HG03095 (cell line): ENCODE measurements at regions not wholly inside any gene's neighbourhood (a gene's known extent, or its start where the extent isn't known, plus 50 kb on each side); places are given as distances from the start of the nearest gene placed in this dataset.
"Not testable (repeated sequence)": the region's sequence is repeated elsewhere in the genome, so short reads cannot be mapped to it uniquely, and the experiment has no call there.

Experiments
- ATAC-seq: cut with Tn5 transposase; IDR thresholded peaks from one replicate; pipeline ENCODE4 v1.9.1; 2021; ENCODE audit warnings: moderate library complexity; ENCODE audit not compliant: unreplicated experiment

DNA sequence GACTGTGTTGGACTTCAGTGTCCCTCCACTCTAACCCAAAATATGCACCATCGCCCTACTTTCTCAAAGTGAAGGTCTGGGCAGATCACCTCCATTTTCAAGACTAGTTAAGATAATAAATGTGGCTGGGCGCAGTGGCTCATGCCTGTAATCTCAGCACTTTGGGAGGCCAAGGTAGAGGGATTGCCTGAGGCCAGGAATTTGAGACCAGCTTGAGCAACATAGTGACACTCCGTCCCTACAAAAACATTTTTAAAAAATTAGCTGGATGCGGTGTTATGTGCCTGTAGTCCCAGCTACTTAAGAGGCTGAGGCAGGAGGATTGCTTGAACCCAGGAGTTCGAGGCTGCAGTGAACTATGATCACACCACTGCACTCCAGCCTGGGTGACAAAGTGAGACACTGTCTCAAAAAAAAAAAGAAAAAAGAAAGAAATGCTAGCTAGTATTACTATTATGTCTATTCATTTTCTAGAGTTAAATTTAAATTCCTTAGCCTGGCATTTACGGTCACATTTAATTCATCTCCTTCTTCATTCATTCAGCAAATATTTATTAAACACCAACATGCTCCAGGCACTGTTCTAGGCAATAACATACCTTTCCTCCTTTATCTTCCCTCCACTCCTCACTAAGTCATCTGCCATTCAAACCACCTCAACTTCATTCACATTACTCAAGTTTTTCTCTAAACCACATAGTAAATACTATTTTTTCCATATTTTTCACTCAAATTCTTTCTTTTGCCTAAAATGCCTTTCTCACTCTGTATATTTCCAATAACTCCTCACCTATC lies 96.1 kb upstream of the XYLT1 start:
- no peak for ATAC-seq

DNA sequence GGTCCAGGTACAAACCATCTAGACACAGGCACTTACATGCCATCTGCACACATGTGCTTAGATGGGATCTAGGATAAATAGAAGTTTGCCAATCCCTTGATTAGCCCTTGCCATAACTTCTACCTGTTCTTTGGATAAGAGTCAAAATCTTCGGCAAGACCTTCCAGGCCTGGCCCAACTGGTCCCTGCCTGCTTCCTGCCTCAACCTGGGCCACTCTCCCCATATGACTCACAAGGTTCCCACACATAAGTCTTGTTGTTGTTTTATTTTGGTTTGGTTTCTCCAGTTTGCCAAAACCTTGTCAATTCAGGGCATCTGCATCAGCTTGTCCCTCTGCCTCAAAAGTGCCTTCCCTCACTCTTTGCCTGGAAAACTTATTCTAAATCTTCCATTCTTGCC lies 95.3 kb upstream of the XYLT1 start:
- ATAC-seq = no peak

- no peak for ATAC-seq
These were observed 94.8 kb upstream of the XYLT1 start for GRCh38 chr16:17565605-17566004.

GRCh38 chr16:17564856-17565255 lies 94.1 kb upstream of the XYLT1 start:
- no peak for ATAC-seq

- ATAC-seq = no peak
These were observed 92.7 kb upstream of the XYLT1 start for GRCh38 chr16:17563323-17564091.

GRCh38 chr16:17561056-17561455 lies 90.3 kb upstream of the XYLT1 start:
- no peak for ATAC-seq

DNA sequence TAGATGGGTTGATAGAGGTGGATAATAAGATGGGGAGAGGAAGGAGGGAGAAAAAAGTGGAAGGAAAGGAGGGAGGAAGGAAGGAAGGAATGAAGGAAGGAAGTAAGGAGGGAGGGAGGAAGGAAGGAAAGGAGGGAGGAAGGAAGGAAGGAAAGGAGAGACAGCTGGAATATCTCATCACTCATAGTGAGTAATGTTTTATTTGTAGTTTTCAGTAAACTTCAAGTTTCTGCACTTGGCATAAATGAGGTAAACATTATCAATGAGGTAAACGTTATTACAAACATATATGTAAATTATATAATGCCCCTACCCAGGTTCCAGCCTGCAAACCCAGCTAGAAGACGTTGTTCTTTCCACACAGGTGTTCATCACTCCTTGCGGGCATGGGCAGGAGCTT lies 89.8 kb upstream of the XYLT1 start:
- no peak for ATAC-seq

GRCh38 chr16:17559394-17559793 lies 88.6 kb upstream of the XYLT1 start:
- ATAC-seq = no peak

DNA sequence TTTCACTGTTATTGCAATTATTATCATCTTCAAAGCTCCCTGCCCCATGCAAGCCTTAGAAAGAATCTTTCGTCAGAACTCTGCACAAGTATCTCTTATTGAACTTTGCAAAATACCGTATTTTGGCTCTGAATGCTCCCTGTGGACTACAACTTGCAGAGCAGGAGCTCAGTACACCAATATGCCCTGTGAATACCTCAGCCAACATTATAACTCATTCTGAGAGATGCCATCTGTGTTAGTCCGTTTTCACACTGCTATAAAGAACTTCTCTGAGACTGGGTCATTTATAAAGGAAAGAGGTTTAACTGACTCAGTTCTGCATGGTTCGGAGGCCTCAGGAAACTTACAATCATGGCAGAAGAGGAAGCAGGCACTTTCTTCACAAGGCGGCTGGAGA lies 87.2 kb upstream of the XYLT1 start:
- ATAC-seq = no peak

GRCh38 chr16:17557480-17557879 lies 86.7 kb upstream of the XYLT1 start:
- ATAC-seq = no peak

DNA sequence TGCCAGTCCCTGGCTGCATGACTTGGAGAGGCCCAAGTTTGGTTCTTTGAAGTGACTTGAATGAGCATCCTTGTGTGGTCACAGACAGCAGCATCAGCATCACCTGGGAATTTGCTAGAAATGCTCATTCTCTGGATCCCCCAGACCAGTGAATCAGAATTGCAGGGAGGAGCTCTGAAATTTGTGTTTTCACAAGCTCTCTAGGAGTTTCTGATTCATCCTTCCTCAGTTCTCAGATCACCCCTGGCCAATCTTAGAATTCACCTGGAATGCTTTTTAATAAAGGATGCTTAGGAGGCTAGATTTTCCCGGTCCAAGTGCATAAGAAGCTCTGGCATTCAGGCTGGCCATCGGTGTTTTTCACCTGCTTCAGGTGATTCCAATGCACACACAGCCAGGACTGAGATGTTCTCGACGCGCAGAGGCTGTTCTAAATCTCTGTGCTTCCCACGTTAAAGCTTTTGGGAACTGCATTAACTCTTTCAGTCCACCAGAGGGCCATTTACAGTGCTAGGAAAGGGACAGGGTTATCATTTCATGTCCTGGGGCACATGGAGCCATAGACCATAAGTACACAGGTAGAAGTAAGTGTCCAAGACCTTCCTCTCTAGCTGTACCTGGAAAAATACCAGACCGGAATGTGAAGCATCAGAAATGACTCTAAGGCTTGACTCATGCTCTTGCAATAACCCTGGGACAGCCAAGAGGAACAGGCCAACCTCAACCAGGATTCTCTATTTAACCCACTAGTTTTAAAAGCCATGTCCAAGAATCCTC lies 85.7 kb upstream of the XYLT1 start:
- no peak for ATAC-seq

DNA sequence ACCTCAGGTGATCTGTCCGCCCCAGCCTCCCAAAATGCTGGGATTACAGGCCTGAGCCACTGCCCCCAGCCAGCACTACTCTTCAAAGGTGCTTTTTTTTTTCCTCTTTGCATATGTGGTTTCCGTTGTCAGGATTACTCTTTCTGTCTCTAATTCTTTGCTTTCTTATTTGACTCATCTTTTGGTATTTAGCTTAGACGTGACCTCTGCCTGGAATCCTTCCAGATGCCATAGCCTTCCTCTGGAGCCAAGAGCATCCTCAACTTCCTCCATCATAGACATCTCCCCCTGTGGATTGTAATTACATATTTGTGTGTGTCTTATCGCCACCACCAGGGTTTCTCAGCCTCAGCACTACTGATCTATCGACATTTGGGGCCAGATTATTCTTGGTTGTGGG lies 84.4 kb upstream of the XYLT1 start:
- ATAC-seq = no peak

GRCh38 chr16:17552351-17552750 lies 81.6 kb upstream of the XYLT1 start:
- ATAC-seq = no peak

DNA sequence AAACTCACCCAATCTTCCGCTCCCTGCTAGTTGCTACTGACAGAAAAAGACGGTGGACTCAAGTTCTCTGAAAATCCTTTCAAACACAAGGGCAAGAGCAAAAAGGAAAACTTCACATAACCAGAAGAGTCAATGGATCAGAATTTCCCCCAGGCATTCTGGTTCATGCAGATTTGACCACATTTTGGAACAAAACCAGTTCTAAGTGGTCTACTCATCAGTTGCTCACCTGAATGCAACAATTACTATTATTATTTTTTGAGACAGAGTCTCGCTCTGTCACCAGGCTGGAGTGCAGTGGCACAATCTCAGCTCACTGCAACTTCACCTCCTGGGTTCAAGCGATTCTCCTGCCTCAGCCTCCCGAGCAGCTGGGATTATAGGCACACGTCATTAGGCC lies 80.9 kb upstream of the XYLT1 start:
- not testable (repeated sequence) for ATAC-seq

- no peak for ATAC-seq
These were observed 78.1 kb upstream of the XYLT1 start for GRCh38 chr16:17548825-17549224.

- no peak for ATAC-seq
These were observed 74.0 kb upstream of the XYLT1 start for GRCh38 chr16:17544785-17545184.

GRCh38 chr16:17544304-17544703 lies 73.5 kb upstream of the XYLT1 start:
- no peak for ATAC-seq

DNA sequence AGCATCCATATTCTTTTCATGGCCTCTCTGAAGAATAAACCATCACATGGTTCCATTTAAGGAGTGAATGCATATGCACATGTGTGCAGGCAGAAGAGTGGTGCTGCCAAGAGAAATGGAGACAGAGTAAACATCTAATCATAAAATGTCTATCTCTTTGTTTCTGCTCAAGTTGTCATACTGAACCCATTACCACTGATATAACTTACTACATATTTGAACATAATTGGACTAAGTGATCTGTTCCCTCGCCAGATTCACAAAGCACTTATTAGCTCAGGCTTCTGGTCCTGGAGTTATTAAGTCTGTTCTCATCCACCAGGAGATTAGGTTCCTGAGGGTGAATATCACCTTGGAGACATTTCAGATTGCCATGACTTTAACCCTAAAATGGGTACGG lies 72.3 kb upstream of the XYLT1 start:
- ATAC-seq = no peak

- ATAC-seq = no peak
These were observed 70.6 kb upstream of the XYLT1 start for GRCh38 chr16:17541324-17541723.

DNA sequence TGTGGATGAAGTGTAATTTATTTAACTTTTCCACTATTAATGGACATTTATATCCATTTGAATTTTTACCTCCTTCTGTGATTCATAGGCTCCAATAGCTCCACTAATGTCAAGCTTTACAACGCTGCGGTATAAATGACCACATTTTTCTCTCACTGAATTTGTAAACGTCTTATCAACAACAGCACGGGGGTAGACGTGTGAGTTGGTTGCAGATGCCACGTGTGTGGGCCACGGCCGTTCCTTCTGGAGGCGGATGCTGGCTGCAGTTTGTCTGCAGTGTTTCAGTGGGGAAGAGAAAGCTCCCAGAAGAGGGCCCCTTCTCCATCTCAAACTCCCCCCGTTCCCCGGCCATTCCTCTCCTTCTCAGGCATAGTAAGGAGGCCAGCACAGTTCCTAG lies 68.2 kb upstream of the XYLT1 start:
- ATAC-seq = no peak

- no peak for ATAC-seq
These were observed 61.7 kb upstream of the XYLT1 start for GRCh38 chr16:17532338-17532995.
